G401 (cell line): ENCODE measurements at regions not wholly inside any gene's neighbourhood (a gene's known extent, or its start where the extent isn't known, plus 50 kb on each side); places are given as distances from the start of the nearest gene placed in this dataset.
A peak's percentile ranks its signal among the peaks of the same experiment; 100 is the strongest.
"Not testable (repeated sequence)": the region's sequence is repeated elsewhere in the genome, so short reads cannot be mapped to it uniquely, and the experiment has no call there.

Experiments
- DNase-seq: peaks from one replicate; pipeline ENCODE4 v3.0.0-alpha.2; 2015; ENCODE audit warnings: low spot score
- in situ Hi-C: cut with HindIII; loops from 2 replicates; pipeline ENCODE4 v1.10.0; 2016; ENCODE audit warnings: low sequenced_read_pairs, mixed read lengths

DNA sequence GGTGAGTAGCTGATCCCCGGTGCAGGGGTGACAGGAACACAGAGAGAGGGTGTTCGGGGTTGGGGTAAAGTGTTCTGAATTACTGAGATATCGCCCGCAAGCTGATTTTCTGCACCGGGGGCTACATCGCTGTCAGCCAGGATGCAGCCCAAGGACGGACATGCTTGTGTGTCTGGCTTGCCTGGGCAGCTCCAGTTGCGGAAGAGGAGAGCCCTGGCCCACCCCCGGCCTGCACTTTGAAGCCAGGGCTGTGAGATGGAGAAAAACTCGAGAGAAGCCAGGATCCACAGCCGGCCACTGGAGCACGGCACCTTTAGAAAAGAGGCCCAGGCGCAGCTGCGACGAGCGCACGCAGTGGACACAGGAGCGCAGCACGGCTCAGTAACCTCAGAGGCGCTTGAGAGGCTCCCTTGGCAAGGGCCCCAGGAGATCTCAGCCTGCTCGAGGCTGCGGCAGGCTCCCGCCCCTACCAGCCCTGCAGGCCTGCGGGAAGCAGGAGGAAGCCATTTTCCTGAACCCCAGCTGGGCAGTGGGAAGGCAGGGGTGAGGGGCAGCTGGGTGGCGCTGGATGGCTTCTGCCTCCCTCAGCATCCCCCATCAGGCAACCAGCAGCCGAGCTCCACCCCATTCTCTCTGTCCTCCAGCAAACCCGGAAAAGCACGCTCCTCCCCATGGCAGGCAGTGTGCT, 59.2 kb downstream of the C9orf50 start:
- no peak for DNase-seq
- in situ Hi-C loops, result no loop called here

- in situ Hi-C loops, result no loop called here
Measured at GRCh38 chr9:129560881-129561306, 60.0 kb downstream of the C9orf50 start.

GRCh38 chr9:129559506-129559881, 61.4 kb downstream of the C9orf50 start:
- in situ Hi-C loops, result no loop called here
- DNase-seq, result no peak

More at GRCh38 chr9:129560881-129561306, 60.0 kb downstream of the C9orf50 start:
- no peak for DNase-seq

DNA sequence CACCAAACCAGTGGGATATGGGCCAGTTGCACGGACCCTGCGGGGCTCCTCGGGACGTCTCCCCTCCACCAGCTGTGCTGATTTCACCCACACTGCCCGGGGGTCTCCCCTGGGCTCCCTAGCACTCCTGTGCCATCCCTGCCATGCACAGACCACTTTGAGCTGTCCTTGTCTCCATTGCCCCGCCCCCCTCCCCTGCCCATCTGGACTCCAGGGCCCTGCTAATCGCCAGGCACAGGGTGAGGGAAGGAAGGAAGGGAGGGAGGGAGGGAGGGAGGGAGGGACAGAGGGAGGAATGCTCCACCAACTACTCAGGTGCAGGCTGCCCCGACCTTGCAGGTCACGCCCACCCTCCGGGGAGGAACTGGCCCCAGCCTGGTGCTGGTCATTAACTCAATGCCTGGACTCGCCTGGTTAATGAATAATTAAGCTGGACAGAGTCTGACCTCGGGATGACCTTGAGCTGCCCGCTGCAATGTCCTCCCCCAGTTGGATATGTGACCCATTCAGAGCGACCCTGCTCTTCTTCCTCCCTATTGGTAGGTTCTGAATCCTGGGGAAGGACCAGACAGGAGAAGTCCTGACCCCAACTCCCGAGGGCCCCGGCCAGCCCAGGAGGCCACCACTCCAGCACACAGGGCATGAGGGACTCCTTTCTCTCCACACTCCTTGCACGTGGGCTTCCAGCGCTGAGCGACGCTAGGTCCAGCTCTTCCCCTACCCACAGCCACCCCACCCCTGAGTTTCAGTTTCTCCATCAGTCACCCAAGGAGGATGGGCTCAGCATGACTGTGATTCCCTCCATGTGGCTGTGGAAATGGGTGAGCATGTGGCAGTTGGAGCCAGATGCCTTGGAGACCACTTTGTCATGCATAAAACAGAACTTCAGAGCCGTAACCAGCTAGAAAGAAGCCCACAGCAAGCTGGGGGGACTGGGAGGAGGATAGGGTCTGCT, 62.1 kb downstream of the C9orf50 start:
- DNase-seq, result no peak
- in situ Hi-C loops, result no loop called here

DNA sequence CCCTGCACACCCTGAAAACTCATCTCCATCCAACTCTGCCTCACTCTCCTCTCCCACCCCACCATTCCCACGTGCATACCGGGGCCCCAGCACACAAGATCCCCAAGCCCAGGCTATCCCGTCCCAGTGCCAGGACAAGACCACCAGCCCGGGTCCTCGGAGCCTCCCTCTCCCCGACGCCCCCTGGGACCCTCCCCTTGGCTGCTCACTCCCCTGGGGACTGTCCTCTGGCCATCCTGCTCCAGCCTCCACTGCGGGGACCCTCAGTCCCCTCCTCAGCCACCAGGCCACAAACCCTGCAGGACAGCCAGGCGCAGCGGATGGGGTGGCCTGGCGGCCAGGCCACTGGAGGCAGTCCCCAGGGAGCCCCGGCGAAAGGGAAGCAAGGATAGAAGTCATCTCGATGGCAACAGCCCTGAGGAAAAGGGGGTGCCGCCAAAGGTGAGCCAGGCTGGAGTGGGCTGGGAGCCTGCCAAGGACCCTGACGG, 62.8 kb downstream of the C9orf50 start:
- in situ Hi-C loops, result no loop called here
- no peak for DNase-seq

- peak; percentile 52 for DNase-seq
- in situ Hi-C loops, result no loop called here
Measured at GRCh38 chr9:129557192-129558036, 63.5 kb downstream of the C9orf50 start.

- DNase-seq, result no peak
- in situ Hi-C loops, result no loop called here
Measured at GRCh38 chr9:129556491-129557191, 64.3 kb downstream of the C9orf50 start.

GRCh38 chr9:129555512-129556215, 65.2 kb downstream of the C9orf50 start:
- in situ Hi-C loops, result no loop called here
- DNase-seq, result no peak

- in situ Hi-C loops, result no loop called here
- DNase-seq, result no peak
Measured at GRCh38 chr9:129554649-129555048, 66.3 kb downstream of the C9orf50 start.

GRCh38 chr9:129553277-129553676, 67.6 kb downstream of the C9orf50 start:
- in situ Hi-C loops, result no loop called here
- no peak for DNase-seq

- DNase-seq, result no peak
- in situ Hi-C loops, result no loop called here
Measured at GRCh38 chr9:129552064-129552463, 68.8 kb downstream of the C9orf50 start.

DNA sequence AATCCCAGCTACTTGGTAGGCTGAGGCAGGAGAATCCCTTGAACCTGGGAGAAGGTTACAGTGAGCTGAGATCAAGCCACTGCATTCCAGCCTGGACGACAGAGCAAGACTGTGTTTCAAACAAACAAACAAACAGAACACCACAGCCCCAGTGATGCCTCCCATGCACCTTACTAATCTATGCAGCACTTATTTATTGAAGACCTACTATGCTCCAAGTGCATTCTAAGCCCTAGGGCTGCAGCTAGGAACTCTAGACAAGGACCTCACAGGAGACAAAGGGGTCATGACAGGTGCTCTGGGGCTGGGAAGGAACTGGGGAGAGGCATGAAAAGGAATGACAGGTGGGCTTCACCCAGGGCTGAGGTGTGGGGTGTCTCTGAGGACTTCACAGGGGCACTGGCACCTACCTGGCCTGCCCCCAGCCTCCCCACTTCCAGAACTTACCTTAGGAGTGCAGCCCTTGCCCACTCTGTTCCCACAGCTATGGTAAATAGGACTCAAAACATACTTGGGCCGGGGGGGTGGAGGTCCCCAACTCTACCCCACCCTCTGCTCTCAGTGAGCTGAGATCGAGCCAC, 69.4 kb downstream of the C9orf50 start:
- DNase-seq, result no peak
- in situ Hi-C loops, result no loop called here

- in situ Hi-C loops, DNase-seq: not testable (repeated sequence)
Measured at GRCh38 chr9:129550977-129551376, 69.9 kb downstream of the C9orf50 start.

GRCh38 chr9:129550199-129550839, 70.6 kb downstream of the C9orf50 start:
- DNase-seq, result peak; percentile 73
- in situ Hi-C loops, result no loop called here

- in situ Hi-C loops, result loop anchor here (10.0 kb wide), 1 partner anchor 415 kb away; no protein-coding TSS in a partner anchor
- DNase-seq, result peak; percentile 63
Measured at GRCh38 chr9:129549684-129550083, 71.2 kb downstream of the C9orf50 start.

DNA sequence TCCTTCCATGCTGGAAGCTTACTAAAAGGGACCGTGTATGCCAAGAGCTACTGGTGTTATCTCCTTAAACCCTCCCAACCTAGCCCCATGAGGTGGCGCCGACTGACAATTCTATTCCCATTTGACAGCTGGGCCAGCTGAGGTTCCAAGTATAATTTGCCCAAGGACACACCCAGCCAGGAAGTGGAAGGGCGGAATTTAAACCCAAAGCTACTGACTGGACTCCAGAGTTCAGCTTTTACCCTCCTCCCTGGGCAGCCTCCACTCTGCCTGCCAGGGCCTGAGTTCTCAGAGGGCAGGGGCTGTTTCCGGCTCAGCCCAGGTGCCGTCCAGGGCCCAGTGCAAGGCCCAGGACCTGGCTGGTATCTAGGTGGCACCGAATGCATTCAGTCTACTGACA, 71.8 kb downstream of the C9orf50 start:
- DNase-seq, result no peak
- in situ Hi-C loops, result loop anchor here (10.0 kb wide), 1 partner anchor 414 kb away; no protein-coding TSS in a partner anchor

GRCh38 chr9:129548571-129549135, 72.2 kb downstream of the C9orf50 start:
- DNase-seq, result no peak
- in situ Hi-C loops, result loop anchor here (10.0 kb wide), 1 partner anchor 414 kb away; no protein-coding TSS in a partner anchor
